ENCODE measurements at regions not wholly inside any gene's neighbourhood (a gene's known extent, or its start where the extent isn't known, plus 50 kb on each side); places are given as distances from the start of the nearest gene placed in this dataset.

- no peak for DNase-seq
Observed at GRCh38 chr10:129396021-129396722, 70.9 kb upstream of the MGMT start.

GRCh38 chr10:129397198-129397974 is 69.7 kb upstream of the MGMT start:
- no peak for DNase-seq

- no peak for DNase-seq
Observed at GRCh38 chr10:129398711-129399141, 68.3 kb upstream of the MGMT start.

- no peak for DNase-seq
Observed at GRCh38 chr10:129400426-129400825, 66.6 kb upstream of the MGMT start.

- DNase-seq, result no peak
Observed at GRCh38 chr10:129402459-129402858, 64.6 kb upstream of the MGMT start.

- no peak for DNase-seq
Observed at GRCh38 chr10:129404091-129404490, 63.0 kb upstream of the MGMT start.

GRCh38 chr10:129405389-129405788 is 61.7 kb upstream of the MGMT start:
- DNase-seq, result no peak

GRCh38 chr10:129410688-129411392 is 56.2 kb upstream of the MGMT start:
- DNase-seq, result no peak

- no peak for DNase-seq
Observed at GRCh38 chr10:129411393-129411705, 55.7 kb upstream of the MGMT start.

- DNase-seq, result no peak
Observed at GRCh38 chr10:129411772-129412171, 55.3 kb upstream of the MGMT start.

- no peak for DNase-seq
Observed at GRCh38 chr10:129413024-129413423, 54.0 kb upstream of the MGMT start.

GRCh38 chr10:129415215-129416140 is 51.6 kb upstream of the MGMT start:
- DNase-seq, result no peak

- DNase-seq, result no peak
Observed at GRCh38 chr10:129416155-129416554, 50.9 kb upstream of the MGMT start.

- DNase-seq, result no peak
Observed at GRCh38 chr10:129416956-129417765, 49.9 kb upstream of the MGMT start.

Data from stimulated activated CD4-positive, alpha-beta T cell treated with anti-CD3 and anti-CD28 coated beads, Interleukin-4, amount 100 ng/mL, for 1 hour (primary cell).